GM12873 (cell line): ENCODE measurements at regions not wholly inside any gene's neighbourhood (a gene's known extent, or its start where the extent isn't known, plus 50 kb on each side); places are given as distances from the start of the nearest gene placed in this dataset.

Experiments used
- CTCF ChIP-seq: IDR thresholded peaks from 2 replicates; pipeline ENCODE4 v1.5.1; 2012; ENCODE audit warnings: low read depth, mild to moderate bottlenecking, moderate library complexity, low read length, control low read depth; ENCODE audit not compliant: insufficient read depth; ENCODE audit errors: missing control alignments

GRCh38 chr21:35475762-35476161 lies 426.7 kb upstream of the RUNX1 start:
- no peak for TF ChIP-seq CTCF

GRCh38 chr21:35475009-35475408 lies 425.9 kb upstream of the RUNX1 start:
- TF ChIP-seq CTCF: no peak

- TF ChIP-seq CTCF: no peak
These were observed 424.4 kb upstream of the RUNX1 start for GRCh38 chr21:35473496-35473895.

- TF ChIP-seq CTCF: no peak
These were observed 421.4 kb upstream of the RUNX1 start for GRCh38 chr21:35470522-35470921.

- no peak for TF ChIP-seq CTCF
These were observed 420.4 kb upstream of the RUNX1 start for GRCh38 chr21:35469498-35469897.

GRCh38 chr21:35468991-35469390 lies 419.9 kb upstream of the RUNX1 start:
- no peak for TF ChIP-seq CTCF

- no peak for TF ChIP-seq CTCF
These were observed 418.5 kb upstream of the RUNX1 start for GRCh38 chr21:35467566-35467965.
